ENCODE measurements at regions not wholly inside any gene's neighbourhood (a gene's known extent, or its start where the extent isn't known, plus 50 kb on each side); places are given as distances from the start of the nearest gene placed in this dataset.

DNA sequence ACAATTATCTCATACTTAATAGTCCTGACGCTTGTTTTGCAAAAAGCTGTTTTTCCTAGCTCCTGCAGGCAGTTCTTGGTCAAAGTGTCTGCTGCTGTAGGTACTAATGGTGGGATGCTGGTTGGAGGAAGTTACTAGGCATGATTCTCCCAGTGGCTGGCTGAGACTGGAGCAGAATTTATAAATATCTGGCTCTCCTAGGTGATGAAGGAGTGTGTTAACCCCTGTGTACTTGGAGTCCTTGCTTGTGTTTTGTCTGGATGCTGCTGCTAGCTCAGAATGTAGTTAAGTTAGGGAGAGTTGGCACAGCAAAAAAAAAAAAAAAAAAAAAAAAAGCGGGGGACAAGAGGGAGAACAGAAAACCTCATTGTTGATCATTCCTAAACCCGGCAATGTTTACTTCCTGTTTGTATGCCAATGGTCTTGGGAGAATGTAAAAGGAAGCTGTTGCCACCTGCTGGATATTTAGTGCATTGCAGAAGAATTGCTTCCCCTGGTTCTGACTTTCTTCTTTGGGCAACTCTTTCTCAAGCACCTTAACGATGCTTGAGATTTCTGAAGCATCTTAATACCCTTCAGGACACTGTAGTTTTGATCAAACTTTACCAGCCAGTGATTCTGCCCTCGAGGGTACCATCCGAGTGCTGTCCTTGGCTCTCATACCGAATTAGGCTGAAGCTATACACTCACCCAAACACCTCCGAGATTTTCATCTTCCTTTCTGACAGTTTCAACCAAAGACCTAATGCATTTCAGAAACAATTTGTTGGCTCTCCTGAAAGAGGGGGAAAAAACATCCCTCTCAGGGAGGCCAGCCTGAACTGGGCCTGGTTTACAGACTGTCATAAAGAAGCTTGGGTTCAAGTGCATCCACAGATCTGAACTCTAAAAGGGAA lies 71.7 kb upstream of the WWC1 start:
- Histone ChIP-seq H3K36me3 (ENCODE audit: control insufficient read depth, insufficient read depth, low read length) (no peaks in the 10 kb centered on the region), H3K4me3 (ENCODE audit: low read length) (no peak overlapping the region), H3K9ac (ENCODE audit: low read length) (peak overlapping the region; percentile 5), H3K27me3 (ENCODE audit: control insufficient read depth, insufficient read depth, low read length) (no peaks in the 10 kb centered on the region), H3K9me3 (ENCODE audit: control insufficient read depth, low read length) (no peaks in the 10 kb centered on the region), H3K4me1 (ENCODE audit: control insufficient read depth, insufficient read depth, low read length) (no peaks in the 10 kb centered on the region)

DNA sequence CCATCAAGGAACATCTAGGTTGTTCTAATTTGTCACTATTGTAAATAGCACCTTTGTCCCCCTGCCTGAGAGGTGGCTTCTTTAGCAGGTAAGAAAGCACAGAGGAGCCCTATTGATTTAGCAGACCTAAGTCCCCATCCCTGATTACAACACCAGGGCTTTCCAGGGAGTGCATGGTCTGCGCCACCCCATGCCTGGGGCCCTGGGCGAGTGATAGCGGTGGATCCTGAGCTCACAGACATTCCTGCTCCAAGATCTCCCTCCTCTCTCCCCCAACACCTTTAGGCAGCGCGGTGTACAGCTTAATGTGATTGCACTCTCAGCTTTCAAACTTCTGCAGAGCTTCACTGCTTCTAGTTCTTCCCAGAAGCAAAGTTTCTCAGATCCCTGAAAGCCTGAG lies 67.4 kb upstream of the WWC1 start:
- no peak overlapping the region for H3K9ac ChIP-seq (ENCODE audit: low read length)
- no peaks in the 10 kb centered on the region for H3K9me3 ChIP-seq (ENCODE audit: control insufficient read depth, low read length)
- no peaks in the 10 kb centered on the region for H3K36me3 ChIP-seq (ENCODE audit: control insufficient read depth, insufficient read depth, low read length)
- no peaks in the 10 kb centered on the region for H3K4me1 ChIP-seq (ENCODE audit: control insufficient read depth, insufficient read depth, low read length)
- H3K27me3 ChIP-seq (ENCODE audit: control insufficient read depth, insufficient read depth, low read length): no peaks in the 10 kb centered on the region
- no peak overlapping the region for H3K4me3 ChIP-seq (ENCODE audit: low read length)

DNA sequence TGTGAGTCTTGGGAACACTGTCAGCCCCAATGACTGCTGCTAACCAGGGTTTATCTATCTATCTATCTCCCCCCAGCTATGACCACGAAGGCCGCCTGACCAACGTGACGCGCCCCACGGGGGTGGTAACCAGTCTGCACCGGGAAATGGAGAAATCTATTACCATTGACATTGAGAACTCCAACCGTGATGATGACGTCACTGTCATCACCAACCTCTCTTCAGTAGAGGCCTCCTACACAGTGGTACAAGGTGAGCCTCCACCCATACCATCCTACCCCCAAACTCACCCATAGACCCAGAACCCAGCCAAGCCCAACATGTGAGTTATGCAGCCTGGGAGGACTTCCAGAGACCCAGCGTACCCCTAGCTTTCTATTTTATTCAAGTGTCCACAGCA lies 65.4 kb upstream of the WWC1 start:
- Histone ChIP-seq H3K4me1 (ENCODE audit: control insufficient read depth, insufficient read depth, low read length) (no peaks in the 10 kb centered on the region), H3K36me3 (ENCODE audit: control insufficient read depth, insufficient read depth, low read length) (no peaks in the 10 kb centered on the region), H3K9me3 (ENCODE audit: control insufficient read depth, low read length) (no peaks in the 10 kb centered on the region), H3K9ac (ENCODE audit: low read length) (no peak overlapping the region), H3K27me3 (ENCODE audit: control insufficient read depth, insufficient read depth, low read length) (no peaks in the 10 kb centered on the region), H3K4me3 (ENCODE audit: low read length) (no peak overlapping the region)

DNA sequence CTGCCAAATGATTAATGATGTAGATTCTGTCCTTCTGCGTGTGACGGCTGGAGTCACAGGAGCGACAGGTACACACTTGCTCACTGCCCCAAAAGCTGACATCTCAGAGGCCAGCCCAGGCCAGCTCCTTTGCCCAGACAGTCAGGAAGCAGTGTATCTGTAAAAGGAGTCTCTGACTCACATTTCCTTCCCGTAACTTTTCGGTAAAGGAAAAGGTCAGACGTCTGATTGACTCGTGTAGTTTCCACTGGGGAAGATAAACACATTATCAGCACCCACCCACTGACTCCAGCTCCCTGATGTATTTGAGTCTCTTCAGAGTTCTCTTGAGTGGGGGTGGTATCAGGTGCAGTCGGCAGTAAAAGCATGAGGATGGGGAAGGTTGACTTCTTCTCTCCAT lies 64.4 kb upstream of the WWC1 start:
- Histone ChIP-seq H3K27me3 (ENCODE audit: control insufficient read depth, insufficient read depth, low read length) (no peaks in the 10 kb centered on the region), H3K36me3 (ENCODE audit: control insufficient read depth, insufficient read depth, low read length) (no peaks in the 10 kb centered on the region), H3K9ac (ENCODE audit: low read length) (no peak overlapping the region), H3K4me3 (ENCODE audit: low read length) (no peak overlapping the region), H3K9me3 (ENCODE audit: control insufficient read depth, low read length) (no peaks in the 10 kb centered on the region), H3K4me1 (ENCODE audit: control insufficient read depth, insufficient read depth, low read length) (no peaks in the 10 kb centered on the region)

DNA sequence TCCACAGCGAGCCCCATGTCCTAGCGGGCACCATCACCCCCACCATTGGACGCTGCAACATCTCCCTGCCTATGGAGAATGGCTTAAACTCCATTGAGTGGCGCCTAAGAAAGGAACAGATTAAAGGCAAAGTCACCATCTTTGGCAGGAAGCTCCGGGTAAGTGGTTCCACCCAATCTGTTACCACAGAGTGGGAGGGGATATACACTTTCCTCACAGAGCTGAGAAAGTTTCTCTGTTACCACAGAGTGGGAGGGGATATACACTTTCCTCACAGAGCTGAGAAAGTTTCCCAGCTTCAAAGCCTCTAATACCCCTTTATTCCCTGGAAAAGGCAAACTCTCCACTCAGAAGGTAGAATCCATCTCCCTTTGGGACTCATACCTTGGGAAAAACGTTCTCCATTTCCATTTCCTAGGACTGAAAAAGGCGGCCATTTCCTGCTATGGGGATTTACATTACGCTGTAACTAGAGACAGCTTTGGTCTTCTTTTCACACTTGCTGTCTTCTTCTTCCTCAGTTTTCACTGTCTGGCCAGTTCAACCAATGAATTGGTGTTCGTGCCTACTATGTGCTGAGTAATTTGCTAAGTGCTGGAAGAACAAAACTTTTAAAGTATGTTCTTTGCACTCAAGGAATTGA lies 63.4 kb upstream of the WWC1 start:
- H3K4me1 ChIP-seq (ENCODE audit: control insufficient read depth, insufficient read depth, low read length): no peaks in the 10 kb centered on the region
- H3K36me3 ChIP-seq (ENCODE audit: control insufficient read depth, insufficient read depth, low read length): no peaks in the 10 kb centered on the region
- no peaks in the 10 kb centered on the region for H3K27me3 ChIP-seq (ENCODE audit: control insufficient read depth, insufficient read depth, low read length)
- no peak overlapping the region for H3K9ac ChIP-seq (ENCODE audit: low read length)
- H3K4me3 ChIP-seq (ENCODE audit: low read length): no peak overlapping the region
- H3K9me3 ChIP-seq (ENCODE audit: control insufficient read depth, low read length): no peaks in the 10 kb centered on the region

DNA sequence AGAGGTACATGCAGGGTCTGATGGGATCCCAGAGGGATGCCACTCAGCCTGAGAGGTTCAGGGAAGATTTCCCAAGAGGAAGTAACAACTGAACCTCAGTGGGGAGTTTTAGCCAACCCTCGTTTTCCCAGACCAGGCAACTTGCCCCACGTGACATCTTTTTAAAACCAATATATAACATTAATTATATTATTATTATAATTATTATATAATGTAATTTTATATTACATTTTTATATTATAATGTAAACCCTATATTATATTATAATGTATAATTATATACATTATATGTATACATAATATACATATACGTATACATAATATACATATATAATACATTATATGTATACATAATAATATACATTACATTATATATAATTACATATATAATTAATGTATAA lies 62.8 kb upstream of the WWC1 start:
- H3K27me3 ChIP-seq (ENCODE audit: control insufficient read depth, insufficient read depth, low read length): no peaks in the 10 kb centered on the region
- H3K36me3 ChIP-seq (ENCODE audit: control insufficient read depth, insufficient read depth, low read length): no peaks in the 10 kb centered on the region
- no peaks in the 10 kb centered on the region for H3K4me1 ChIP-seq (ENCODE audit: control insufficient read depth, insufficient read depth, low read length)
- no peak overlapping the region for H3K9ac ChIP-seq (ENCODE audit: low read length)
- H3K9me3 ChIP-seq (ENCODE audit: control insufficient read depth, low read length): no peaks in the 10 kb centered on the region
- no peak overlapping the region for H3K4me3 ChIP-seq (ENCODE audit: low read length)

DNA sequence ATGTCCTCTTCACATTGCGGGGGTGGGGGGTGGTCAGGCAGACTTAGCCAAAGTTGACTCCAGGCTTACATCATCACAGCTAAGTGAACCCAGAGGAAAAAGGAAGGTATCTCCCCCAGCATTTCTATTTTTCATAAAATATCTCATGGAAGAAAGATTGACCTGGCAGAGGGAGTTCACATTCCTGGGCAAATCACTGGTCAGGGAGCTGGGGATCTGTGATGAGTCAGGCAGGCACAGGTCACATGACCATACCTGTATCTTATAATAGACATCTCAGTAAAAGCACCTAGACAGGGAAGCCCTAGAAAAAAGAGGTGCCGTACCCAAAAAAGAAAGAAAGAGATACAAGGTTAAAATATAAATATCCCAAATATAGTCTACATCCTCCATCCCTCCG lies 57.3 kb upstream of the WWC1 start:
- no peaks in the 10 kb centered on the region for H3K9me3 ChIP-seq (ENCODE audit: control insufficient read depth, low read length)
- H3K27me3 ChIP-seq (ENCODE audit: control insufficient read depth, insufficient read depth, low read length): no peaks in the 10 kb centered on the region
- H3K36me3 ChIP-seq (ENCODE audit: control insufficient read depth, insufficient read depth, low read length): no peaks in the 10 kb centered on the region
- H3K9ac ChIP-seq (ENCODE audit: low read length): no peak overlapping the region
- H3K4me3 ChIP-seq (ENCODE audit: low read length): no peak overlapping the region
- no peaks in the 10 kb centered on the region for H3K4me1 ChIP-seq (ENCODE audit: control insufficient read depth, insufficient read depth, low read length)

DNA sequence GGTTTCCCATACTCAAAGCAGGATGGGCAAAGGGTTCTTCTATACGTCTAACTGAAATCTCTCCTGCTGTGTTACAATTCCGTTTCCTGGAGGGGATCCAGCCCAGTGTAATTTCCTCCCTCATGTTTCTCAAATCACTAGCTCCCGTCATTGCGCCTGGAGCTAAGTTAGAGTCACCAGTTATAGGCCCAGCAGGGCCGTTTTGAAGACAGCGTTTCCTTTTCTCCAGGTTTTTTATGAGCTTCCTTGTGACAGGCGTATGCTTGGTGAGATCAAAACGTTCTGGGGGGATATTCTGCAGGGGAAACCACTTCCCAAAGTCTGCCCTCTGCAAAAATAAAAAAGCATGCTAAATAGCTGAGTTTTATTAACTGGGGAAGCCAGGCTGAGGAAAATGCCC lies 53.0 kb upstream of the WWC1 start:
- Histone ChIP-seq H3K9me3 (ENCODE audit: control insufficient read depth, low read length) (no peaks in the 10 kb centered on the region), H3K36me3 (ENCODE audit: control insufficient read depth, insufficient read depth, low read length) (no peaks in the 10 kb centered on the region), H3K9ac (ENCODE audit: low read length) (no peak overlapping the region), H3K4me3 (ENCODE audit: low read length) (no peak overlapping the region), H3K4me1 (ENCODE audit: control insufficient read depth, insufficient read depth, low read length) (no peaks in the 10 kb centered on the region), H3K27me3 (ENCODE audit: control insufficient read depth, insufficient read depth, low read length) (no peaks in the 10 kb centered on the region)

DNA sequence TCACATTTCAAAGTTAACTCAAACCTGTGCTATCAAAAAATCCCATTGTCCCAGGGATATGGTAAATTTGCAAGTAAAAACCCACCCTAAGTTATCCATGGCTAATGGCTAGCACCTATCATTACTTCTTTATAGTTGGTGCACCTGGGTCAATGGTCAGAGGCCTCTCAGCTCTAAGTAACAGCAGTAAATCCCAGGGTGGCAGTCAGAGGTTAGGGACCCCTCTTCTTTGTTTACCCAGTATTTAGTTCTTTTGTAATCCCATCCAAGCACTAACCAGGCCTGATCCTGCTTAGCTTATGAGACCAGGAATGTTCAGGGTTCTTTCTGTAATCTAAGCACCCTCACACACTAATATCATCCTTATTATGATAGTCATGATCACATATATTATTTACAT lies 52.1 kb upstream of the WWC1 start:
- H3K9ac ChIP-seq (ENCODE audit: low read length): no peak overlapping the region
- no peaks in the 10 kb centered on the region for H3K27me3 ChIP-seq (ENCODE audit: control insufficient read depth, insufficient read depth, low read length)
- H3K4me1 ChIP-seq (ENCODE audit: control insufficient read depth, insufficient read depth, low read length): no peaks in the 10 kb centered on the region
- H3K4me3 ChIP-seq (ENCODE audit: low read length): no peak overlapping the region
- H3K36me3 ChIP-seq (ENCODE audit: control insufficient read depth, insufficient read depth, low read length): no peaks in the 10 kb centered on the region
- H3K9me3 ChIP-seq (ENCODE audit: control insufficient read depth, low read length): no peaks in the 10 kb centered on the region

All from mucosa of stomach (tissue), 1 donor.